WI38 (cell line): ENCODE measurements at regions not wholly inside any gene's neighbourhood (a gene's known extent, or its start where the extent isn't known, plus 50 kb on each side); places are given as distances from the start of the nearest gene placed in this dataset.

Experiments
- H3K4me3 ChIP-seq: 2 replicates; pipeline ENCODE4 v1.5.1; 2011; ENCODE audit warnings: low read depth, mild to moderate bottlenecking, control low read depth, low read length
- CTCF ChIP-seq: IDR thresholded peaks from 2 replicates; pipeline ENCODE4 v1.5.1; 2012; ENCODE audit warnings: low read depth, mild to moderate bottlenecking, control low read depth, low read length

- no peak for TF ChIP-seq CTCF
- H3K4me3 ChIP-seq: no peak overlapping the region
Measured at GRCh38 chrX:39840133-39840532, 257.6 kb downstream of the BCOR start.

GRCh38 chrX:39840581-39841093 lies 257.1 kb downstream of the BCOR start:
- TF ChIP-seq CTCF: no peak
- no peak overlapping the region for H3K4me3 ChIP-seq

- no peak overlapping the region for H3K4me3 ChIP-seq
- no peak for TF ChIP-seq CTCF
Measured at GRCh38 chrX:39841604-39842003, 256.2 kb downstream of the BCOR start.

GRCh38 chrX:39842281-39842973 lies 255.3 kb downstream of the BCOR start:
- no peak overlapping the region for H3K4me3 ChIP-seq
- TF ChIP-seq CTCF: no peak

- no peak overlapping the region for H3K4me3 ChIP-seq
Measured at GRCh38 chrX:39843318-39843717, 254.4 kb downstream of the BCOR start.

GRCh38 chrX:39845233-39845632 lies 252.5 kb downstream of the BCOR start:
- no peak for TF ChIP-seq CTCF

More at GRCh38 chrX:39843318-39843717, 254.4 kb downstream of the BCOR start:
- no peak for TF ChIP-seq CTCF

GRCh38 chrX:39846460-39846859 lies 251.3 kb downstream of the BCOR start:
- H3K4me3 ChIP-seq: no peak overlapping the region
- no peak for TF ChIP-seq CTCF

More at GRCh38 chrX:39845233-39845632, 252.5 kb downstream of the BCOR start:
- H3K4me3 ChIP-seq: no peak overlapping the region
